Mucosa of stomach (tissue), 1 donor: ENCODE measurements at regions not wholly inside any gene's neighbourhood (a gene's known extent, or its start where the extent isn't known, plus 50 kb on each side); places are given as distances from the start of the nearest gene placed in this dataset.

Experiments used
- H3K27me3 ChIP-seq: one replicate; pipeline ENCODE4 v1.7.0; 2013; ENCODE audit warnings: mild to moderate bottlenecking, low read length; ENCODE audit not compliant: control insufficient read depth, insufficient read depth
- H3K36me3 ChIP-seq: one replicate; pipeline ENCODE4 v1.7.0; 2013; ENCODE audit warnings: low read length; ENCODE audit not compliant: control insufficient read depth, insufficient read depth
- H3K4me1 ChIP-seq: one replicate; pipeline ENCODE4 v1.7.0; 2013; ENCODE audit warnings: mild to moderate bottlenecking, low read length; ENCODE audit not compliant: control insufficient read depth, insufficient read depth
- H3K4me3 ChIP-seq: one replicate; pipeline ENCODE4 v1.7.0; 2013; ENCODE audit warnings: low read length
- H3K9ac ChIP-seq: one replicate; pipeline ENCODE4 v1.7.0; 2013; ENCODE audit warnings: mild to moderate bottlenecking, low read length, moderate library complexity
- H3K9me3 ChIP-seq: one replicate; pipeline ENCODE4 v1.7.0; 2013; ENCODE audit warnings: mild to moderate bottlenecking, low read length, moderate library complexity; ENCODE audit not compliant: control insufficient read depth
- donor health status: Pancreatic carcinoma.

DNA sequence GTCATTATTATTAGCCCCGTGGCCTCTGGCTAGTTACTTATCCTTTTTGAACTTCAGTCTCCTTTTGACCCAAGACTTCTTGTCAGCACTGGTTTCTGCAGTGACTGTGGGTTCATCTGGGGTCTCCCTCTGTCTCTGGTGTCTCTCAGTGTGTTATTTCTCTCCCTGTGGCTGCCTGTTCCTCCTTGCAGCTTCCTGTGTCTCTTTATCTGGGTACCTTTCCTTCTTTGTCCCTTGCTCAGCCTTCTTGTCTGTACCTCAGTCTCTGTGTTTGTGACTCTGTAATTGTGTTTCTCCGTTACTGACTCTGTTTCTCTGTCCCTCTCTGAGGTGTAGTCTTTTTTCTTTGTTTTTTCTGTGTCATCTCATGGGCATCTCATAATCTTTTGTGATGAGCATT is 102.6 kb upstream of the CDH11 start:
- H3K9ac ChIP-seq = no peak overlapping the region
- no peak overlapping the region for H3K4me3 ChIP-seq
- no peaks in the 10 kb centered on the region for H3K27me3 ChIP-seq
- H3K36me3 ChIP-seq = no peaks in the 10 kb centered on the region
- no peaks in the 10 kb centered on the region for H3K9me3 ChIP-seq
- H3K4me1 ChIP-seq = no peaks in the 10 kb centered on the region

DNA sequence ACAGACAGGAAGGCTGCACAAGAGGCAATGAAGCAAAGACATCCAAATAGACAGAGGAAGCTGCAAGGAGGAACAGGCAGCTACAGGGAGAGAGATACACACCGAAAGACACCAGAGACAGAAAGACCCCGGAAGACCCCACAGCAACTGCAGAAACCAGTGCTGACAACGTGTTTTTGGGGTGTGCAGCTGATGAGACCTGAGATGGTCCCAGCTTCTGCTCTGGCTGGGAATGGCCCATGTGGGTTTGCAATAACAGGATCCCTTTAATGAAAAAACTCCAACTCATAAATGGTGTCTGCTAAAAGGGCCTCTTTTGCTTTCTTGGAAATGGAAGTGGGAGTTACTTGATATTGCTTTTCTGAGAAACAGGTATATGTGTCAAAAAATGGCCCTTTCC is 101.5 kb upstream of the CDH11 start:
- no peaks in the 10 kb centered on the region for H3K4me1 ChIP-seq
- no peaks in the 10 kb centered on the region for H3K36me3 ChIP-seq
- no peaks in the 10 kb centered on the region for H3K27me3 ChIP-seq
- no peaks in the 10 kb centered on the region for H3K9me3 ChIP-seq
- H3K4me3 ChIP-seq = no peak overlapping the region
- no peak overlapping the region for H3K9ac ChIP-seq

DNA sequence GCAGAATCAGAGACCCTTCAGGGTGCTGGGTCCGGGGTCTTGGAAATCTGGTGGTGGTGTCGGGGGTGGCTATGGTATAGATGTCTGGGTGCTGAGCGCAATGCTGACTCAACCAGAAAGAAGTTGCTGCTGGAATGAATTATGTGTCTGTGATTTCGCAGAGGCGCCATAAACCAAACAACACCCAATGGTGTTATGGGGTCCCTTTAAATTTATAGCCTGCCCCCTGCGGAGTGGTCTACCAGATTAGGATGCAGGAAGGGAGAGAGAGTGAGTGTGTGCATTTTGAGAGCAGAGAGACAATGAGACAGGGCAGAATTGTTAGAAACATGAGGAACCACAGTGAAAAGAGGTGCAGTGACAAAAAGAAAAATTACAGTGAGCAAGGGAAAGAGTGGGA is 100.7 kb upstream of the CDH11 start:
- H3K9me3 ChIP-seq = no peaks in the 10 kb centered on the region
- no peaks in the 10 kb centered on the region for H3K36me3 ChIP-seq
- no peak overlapping the region for H3K4me3 ChIP-seq

DNA sequence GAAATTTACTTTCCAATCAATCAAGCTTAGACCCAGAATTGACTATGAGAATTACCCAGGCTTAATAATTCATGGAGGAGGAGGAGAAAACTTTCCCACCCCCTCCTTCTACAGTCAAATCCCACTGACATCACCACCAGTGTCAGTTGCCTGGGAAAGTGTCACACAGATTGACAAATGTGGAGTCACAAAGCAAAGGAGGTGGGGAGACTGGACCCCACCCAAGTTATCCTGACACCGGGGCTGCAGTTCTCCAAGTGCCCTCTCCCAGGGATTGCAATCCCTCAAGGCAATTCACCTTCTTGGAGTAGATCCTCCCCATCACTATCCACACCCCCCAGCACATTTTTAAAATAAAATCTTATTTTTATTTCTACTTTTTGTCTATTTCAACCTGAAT is 100.2 kb upstream of the CDH11 start:
- no peak overlapping the region for H3K9ac ChIP-seq
- no peaks in the 10 kb centered on the region for H3K4me1 ChIP-seq
- H3K9me3 ChIP-seq = no peaks in the 10 kb centered on the region
- no peaks in the 10 kb centered on the region for H3K27me3 ChIP-seq
- H3K4me3 ChIP-seq = no peak overlapping the region
- H3K36me3 ChIP-seq = no peaks in the 10 kb centered on the region

More for the DNA sequence above, 100.7 kb upstream of the CDH11 start:
- no peak overlapping the region for H3K9ac ChIP-seq
- H3K4me1 ChIP-seq = no peaks in the 10 kb centered on the region
- H3K27me3 ChIP-seq = no peaks in the 10 kb centered on the region

DNA sequence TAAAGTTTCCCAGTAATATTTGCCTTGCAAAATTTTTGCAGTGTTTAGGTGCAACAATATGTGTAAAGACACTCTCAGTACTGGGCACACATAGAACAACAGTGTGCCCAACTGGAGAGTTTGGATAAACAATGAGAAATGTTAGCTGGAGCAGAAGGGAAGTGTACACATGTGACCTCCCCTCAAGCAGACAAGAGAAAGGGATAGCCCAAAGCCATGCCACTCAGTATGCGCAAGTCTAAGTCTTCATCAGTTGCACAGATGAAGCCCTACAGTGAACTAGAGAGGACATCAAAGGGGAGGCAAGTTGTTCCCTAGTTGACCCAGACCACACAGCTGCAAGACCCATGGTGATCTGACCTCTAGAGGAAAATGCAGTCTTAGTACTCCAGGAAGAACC is 97.9 kb upstream of the CDH11 start:
- Histone ChIP-seq H3K4me3 (no peak overlapping the region), H3K4me1 (no peaks in the 10 kb centered on the region), H3K9me3 (no peaks in the 10 kb centered on the region), H3K36me3 (no peaks in the 10 kb centered on the region), H3K9ac (no peak overlapping the region), H3K27me3 (no peaks in the 10 kb centered on the region)

DNA sequence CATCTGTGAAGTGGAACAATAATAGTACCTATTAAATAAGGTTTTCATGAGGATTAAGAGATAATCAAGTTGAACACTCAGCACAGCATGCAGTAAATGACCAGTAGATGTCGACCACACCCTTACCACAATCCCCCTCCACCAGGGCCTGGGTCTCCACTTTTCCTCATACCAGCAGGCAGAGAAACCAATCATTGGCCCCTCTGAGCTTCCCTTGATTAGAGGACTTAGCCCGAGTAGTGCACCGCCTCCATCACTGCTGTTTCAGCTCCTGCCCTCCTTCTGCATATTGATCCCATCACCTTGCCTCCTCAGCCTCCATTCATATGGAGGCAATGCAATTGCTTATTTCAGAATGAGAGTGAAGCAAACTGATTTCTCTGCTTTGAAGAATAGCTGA is 96.5 kb upstream of the CDH11 start:
- no peak overlapping the region for H3K4me3 ChIP-seq
- no peaks in the 10 kb centered on the region for H3K36me3 ChIP-seq
- H3K27me3 ChIP-seq = no peaks in the 10 kb centered on the region
- no peak overlapping the region for H3K9ac ChIP-seq
- H3K4me1 ChIP-seq = no peaks in the 10 kb centered on the region
- H3K9me3 ChIP-seq = no peaks in the 10 kb centered on the region

DNA sequence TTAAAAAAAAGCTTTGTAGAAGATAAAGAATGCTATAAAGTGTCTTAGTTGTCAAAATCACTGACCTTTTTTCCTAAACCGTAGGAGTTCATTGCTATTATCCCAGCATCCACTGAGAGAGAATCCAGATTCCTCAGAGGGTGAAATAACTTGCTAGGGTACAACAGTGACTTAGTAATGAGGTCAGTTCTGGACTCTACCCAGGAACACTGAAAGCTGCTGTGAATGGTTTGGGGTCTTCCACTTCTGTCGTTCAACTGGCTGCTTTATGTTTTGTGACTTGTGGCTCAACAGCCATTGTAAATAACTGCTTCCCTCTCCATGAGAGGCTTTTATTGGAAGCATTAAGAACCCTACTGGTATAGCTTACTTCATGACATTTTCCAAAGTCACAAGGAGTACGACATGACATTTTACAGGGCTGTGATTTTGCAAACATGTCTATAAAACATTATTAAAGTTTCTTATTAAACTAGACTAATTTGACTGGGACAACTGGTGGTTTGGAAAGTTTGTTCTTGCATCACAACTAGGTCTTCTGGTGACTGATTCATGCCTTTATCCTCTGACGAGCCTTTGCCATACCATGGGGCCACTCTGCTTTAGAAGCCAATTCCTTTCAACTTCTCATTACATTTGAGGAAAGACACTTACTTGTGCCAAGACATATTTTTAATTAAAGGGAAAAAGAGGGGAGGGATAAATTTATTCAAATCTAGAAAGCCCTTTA is 92.2 kb upstream of the CDH11 start:
- H3K4me1 ChIP-seq = no peaks in the 10 kb centered on the region
- H3K36me3 ChIP-seq = no peaks in the 10 kb centered on the region
- no peaks in the 10 kb centered on the region for H3K27me3 ChIP-seq
- H3K9ac ChIP-seq = no peak overlapping the region
- no peak overlapping the region for H3K4me3 ChIP-seq
- no peaks in the 10 kb centered on the region for H3K9me3 ChIP-seq

DNA sequence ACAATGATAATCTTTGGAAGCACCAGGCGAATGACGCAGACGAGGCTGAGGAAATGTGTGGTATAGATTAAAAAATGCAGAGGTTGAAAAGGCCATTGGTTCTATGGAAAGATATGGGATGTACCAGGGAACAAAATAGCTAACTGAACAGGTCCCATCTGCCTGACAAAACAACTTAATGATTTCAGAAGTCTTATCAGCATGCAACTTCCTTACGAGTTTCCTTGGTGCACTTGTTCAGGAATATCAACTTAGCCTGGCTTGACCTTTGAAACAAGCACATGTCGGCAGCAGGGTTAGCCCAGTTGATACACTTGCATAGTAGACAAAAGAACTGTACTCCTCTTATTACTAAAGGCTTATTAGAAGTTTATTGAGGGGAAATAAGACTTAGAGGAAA is 90.9 kb upstream of the CDH11 start:
- Histone ChIP-seq H3K27me3 (no peaks in the 10 kb centered on the region), H3K4me3 (no peak overlapping the region), H3K9ac (no peak overlapping the region), H3K9me3 (no peaks in the 10 kb centered on the region), H3K36me3 (no peaks in the 10 kb centered on the region), H3K4me1 (no peaks in the 10 kb centered on the region)

DNA sequence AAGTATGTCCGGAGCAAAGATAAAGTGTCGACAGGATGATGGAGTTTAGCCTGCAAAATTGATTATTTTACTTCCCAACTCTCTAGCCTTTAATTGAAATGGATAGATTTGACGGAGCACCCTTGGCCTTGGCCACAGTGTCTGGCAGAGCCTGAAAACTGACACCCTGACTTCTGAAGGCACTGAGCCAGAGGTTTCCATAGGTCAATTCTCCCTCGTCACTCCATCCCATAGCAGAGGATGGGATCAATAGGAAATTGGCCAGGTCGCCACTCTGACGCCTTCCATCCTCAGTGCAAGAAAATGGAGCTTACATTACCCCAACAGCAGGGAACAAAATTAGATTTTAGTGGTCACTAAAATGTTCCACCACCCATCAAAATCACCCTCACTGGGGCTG is 90.4 kb upstream of the CDH11 start:
- Histone ChIP-seq H3K9ac (no peak overlapping the region), H3K9me3 (no peaks in the 10 kb centered on the region), H3K4me1 (no peaks in the 10 kb centered on the region), H3K27me3 (no peaks in the 10 kb centered on the region), H3K4me3 (no peak overlapping the region), H3K36me3 (no peaks in the 10 kb centered on the region)

DNA sequence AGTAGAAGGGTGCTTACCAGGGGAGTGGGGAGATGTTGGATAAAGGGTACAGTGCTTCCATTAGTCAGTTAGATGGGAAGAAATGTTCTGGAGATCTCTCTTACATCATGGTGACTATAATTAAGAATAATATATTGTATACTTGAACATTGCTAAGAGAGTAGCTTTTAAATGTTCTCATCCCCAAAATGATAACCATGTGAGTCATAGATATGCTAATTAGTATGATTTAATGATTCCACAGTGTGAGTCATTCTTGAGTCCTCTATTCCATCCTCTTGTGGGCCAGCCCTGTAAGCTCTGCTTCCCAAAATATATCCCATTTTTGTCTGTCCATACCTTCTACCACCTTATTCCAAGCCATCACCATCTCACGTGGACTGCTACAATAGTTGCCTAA is 80.6 kb upstream of the CDH11 start:
- Histone ChIP-seq H3K36me3 (no peaks in the 10 kb centered on the region), H3K4me3 (no peak overlapping the region), H3K27me3 (no peaks in the 10 kb centered on the region), H3K4me1 (no peaks in the 10 kb centered on the region), H3K9ac (no peak overlapping the region), H3K9me3 (no peaks in the 10 kb centered on the region)

DNA sequence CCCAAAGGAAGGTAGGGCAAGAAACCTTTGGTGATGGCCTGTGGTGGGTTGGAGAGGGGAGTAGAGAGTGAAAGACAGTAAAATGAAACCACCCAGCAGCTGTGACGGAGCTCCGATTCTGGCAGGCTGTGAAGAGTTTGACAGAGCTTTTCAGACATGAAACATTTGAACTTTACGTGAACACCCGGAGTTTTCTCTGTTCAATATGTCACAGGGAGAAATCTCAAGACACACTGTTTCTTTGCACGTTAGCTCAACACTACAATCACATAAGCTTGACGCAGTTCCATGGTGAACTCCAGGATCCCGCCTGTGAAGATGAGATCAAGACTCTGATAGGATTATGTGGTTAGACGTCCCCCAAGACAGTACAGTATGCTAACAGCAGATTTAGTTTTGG is 79.6 kb upstream of the CDH11 start:
- Histone ChIP-seq H3K9ac (no peak overlapping the region), H3K9me3 (no peaks in the 10 kb centered on the region), H3K4me1 (no peaks in the 10 kb centered on the region), H3K4me3 (no peak overlapping the region), H3K27me3 (no peaks in the 10 kb centered on the region), H3K36me3 (no peaks in the 10 kb centered on the region)

DNA sequence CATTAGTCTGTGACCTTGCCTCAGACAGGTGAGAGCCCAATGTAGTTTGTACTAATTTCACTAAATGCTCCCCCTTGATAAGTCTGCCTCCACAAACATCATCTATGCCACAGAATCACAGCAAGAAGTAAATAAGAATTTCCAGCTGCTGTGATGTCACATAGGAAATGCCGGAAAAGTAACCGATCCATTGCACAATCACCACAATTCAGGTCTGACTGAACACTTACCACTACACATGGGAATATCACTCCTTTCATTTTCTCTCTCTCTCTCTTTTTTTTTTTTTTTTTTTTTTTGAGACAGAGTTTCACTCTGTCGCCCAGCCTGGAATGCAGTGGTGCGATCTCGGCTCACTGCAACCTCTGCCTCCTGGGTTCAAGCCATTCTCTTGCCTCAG is 79.0 kb upstream of the CDH11 start:
- Histone ChIP-seq H3K4me3 (no peak overlapping the region), H3K9me3 (no peaks in the 10 kb centered on the region), H3K27me3 (no peaks in the 10 kb centered on the region), H3K36me3 (no peaks in the 10 kb centered on the region), H3K9ac (no peak overlapping the region), H3K4me1 (no peaks in the 10 kb centered on the region)
